ENCODE measurements at regions not wholly inside any gene's neighbourhood (a gene's known extent, or its start where the extent isn't known, plus 50 kb on each side); places are given as distances from the start of the nearest gene placed in this dataset.

GRCh38 chr6:88380618-88381288 is 214.6 kb upstream of the CNR1 start:
- TF ChIP-seq CTCF (IDR thresholded peaks at IDR 0.05) (no peak), EZH2 (IDR thresholded peaks at IDR 0.05; ENCODE audit: borderline replicate concordance, insufficient read depth, low read depth, low read length, poor library complexity, severe bottlenecking) (no peak)

Measured in B cell (primary cell).